GM13977 (cell line): ENCODE measurements at regions not wholly inside any gene's neighbourhood (a gene's known extent, or its start where the extent isn't known, plus 50 kb on each side); places are given as distances from the start of the nearest gene placed in this dataset.

ENCODE experiments used
- DNase-seq: peaks from one replicate; pipeline ENCODE4 v3.0.0; 2012; ENCODE audit warnings: low spot score
- CTCF ChIP-seq: IDR thresholded peaks from 2 replicates; pipeline ENCODE4 v1.5.1; 2012; ENCODE audit warnings: mild to moderate bottlenecking, control low read depth; ENCODE audit not compliant: insufficient read depth; ENCODE audit errors: extremely low read depth, missing control alignments
- in situ Hi-C: fragments of 300-500 bp; cut with MboI; formaldehyde crosslinking; loops from one replicate; pipeline ENCODE4 v1.12.0; 2022; ENCODE audit warnings: low sequenced_read_pairs, low pct_unique_long_range_greater_than_20kb, mixed read lengths, inconsistent platforms; ENCODE audit not compliant: unreplicated experiment

GRCh38 chr9:117625154-117625553 lies 79.0 kb upstream of the TLR4 start:
- DNase-seq: no peak
- in situ Hi-C loops: no loop called here
- no peak for TF ChIP-seq CTCF

- no peak for DNase-seq
- in situ Hi-C loops: no loop called here
- no peak for TF ChIP-seq CTCF
Measured at GRCh38 chr9:117624106-117624505, 80.1 kb upstream of the TLR4 start.

- in situ Hi-C loops: no loop called here
- DNase-seq: no peak
- TF ChIP-seq CTCF: no peak
Measured at GRCh38 chr9:117622347-117622746, 81.9 kb upstream of the TLR4 start.

- no peak for TF ChIP-seq CTCF
- in situ Hi-C loops: no loop called here
Measured at GRCh38 chr9:117616431-117616831, 87.8 kb upstream of the TLR4 start.

GRCh38 chr9:117612317-117612716 lies 91.9 kb upstream of the TLR4 start:
- no peak for TF ChIP-seq CTCF
- DNase-seq: no peak
- in situ Hi-C loops: no loop called here

More at GRCh38 chr9:117616431-117616831, 87.8 kb upstream of the TLR4 start:
- DNase-seq: no peak

- in situ Hi-C loops: no loop called here
- TF ChIP-seq CTCF: no peak
- no peak for DNase-seq
Measured at GRCh38 chr9:117597977-117598376, 106.2 kb upstream of the TLR4 start.

- TF ChIP-seq CTCF: no peak
- in situ Hi-C loops: no loop called here
- no peak for DNase-seq
Measured at GRCh38 chr9:117596678-117597077, 107.5 kb upstream of the TLR4 start.
